Endometrium (tissue), 2 donors: ENCODE measurements at regions not wholly inside any gene's neighbourhood (a gene's known extent, or its start where the extent isn't known, plus 50 kb on each side); places are given as distances from the start of the nearest gene placed in this dataset.

ENCODE experiments used
- FAIRE-seq: peaks from 2 replicates; lab custom pipeline; 2012; peaks lifted over from hg19 to GRCh38; lab: Jason Lieb, UNC
- donor health status: control.
- donor health status: control.

GRCh38 chr9:90948156-90948555 lies 146.5 kb downstream of the SYK start:
- FAIRE-seq, result no peak

- no peak for FAIRE-seq
These were observed 149.0 kb downstream of the SYK start for GRCh38 chr9:90950600-90950999.

- no peak for FAIRE-seq
These were observed 151.6 kb downstream of the SYK start for GRCh38 chr9:90953200-90953599.

- no peak for FAIRE-seq
These were observed 152.2 kb downstream of the SYK start for GRCh38 chr9:90953805-90954204.

- FAIRE-seq, result no peak
These were observed 154.6 kb downstream of the SYK start for GRCh38 chr9:90956026-90956810.

- FAIRE-seq, result no peak
These were observed 156.7 kb downstream of the SYK start for GRCh38 chr9:90958328-90958727.

GRCh38 chr9:90960941-90961340 lies 159.3 kb downstream of the SYK start:
- no peak for FAIRE-seq

- no peak for FAIRE-seq
These were observed 159.8 kb downstream of the SYK start for GRCh38 chr9:90961375-90961774.

- FAIRE-seq, result no peak
These were observed 162.7 kb downstream of the SYK start for GRCh38 chr9:90964101-90965020.

- no peak for FAIRE-seq
These were observed 163.8 kb downstream of the SYK start for GRCh38 chr9:90965226-90966030.

- no peak for FAIRE-seq
These were observed 164.3 kb downstream of the SYK start for GRCh38 chr9:90966031-90966290.

GRCh38 chr9:90966480-90967144 lies 165.0 kb downstream of the SYK start:
- FAIRE-seq, result no peak

- no peak for FAIRE-seq
These were observed 165.5 kb downstream of the SYK start for GRCh38 chr9:90967145-90967538.

- no peak for FAIRE-seq
These were observed 167.5 kb downstream of the SYK start for GRCh38 chr9:90969021-90969675.

- no peak for FAIRE-seq
These were observed 169.0 kb downstream of the SYK start for GRCh38 chr9:90970608-90971007.

- FAIRE-seq, result no peak
These were observed 170.4 kb downstream of the SYK start for GRCh38 chr9:90972057-90972456.

- no peak for FAIRE-seq
These were observed 172.4 kb downstream of the SYK start for GRCh38 chr9:90974016-90974415.

GRCh38 chr9:90974643-90975245 lies 173.1 kb downstream of the SYK start:
- FAIRE-seq, result no peak

- FAIRE-seq, result no peak
These were observed 174.3 kb downstream of the SYK start for GRCh38 chr9:90975781-90976538.

GRCh38 chr9:90979138-90979551 lies 177.5 kb downstream of the SYK start:
- no peak for FAIRE-seq
